ENCODE measurements at regions not wholly inside any gene's neighbourhood (a gene's known extent, or its start where the extent isn't known, plus 50 kb on each side); places are given as distances from the start of the nearest gene placed in this dataset.

DNA sequence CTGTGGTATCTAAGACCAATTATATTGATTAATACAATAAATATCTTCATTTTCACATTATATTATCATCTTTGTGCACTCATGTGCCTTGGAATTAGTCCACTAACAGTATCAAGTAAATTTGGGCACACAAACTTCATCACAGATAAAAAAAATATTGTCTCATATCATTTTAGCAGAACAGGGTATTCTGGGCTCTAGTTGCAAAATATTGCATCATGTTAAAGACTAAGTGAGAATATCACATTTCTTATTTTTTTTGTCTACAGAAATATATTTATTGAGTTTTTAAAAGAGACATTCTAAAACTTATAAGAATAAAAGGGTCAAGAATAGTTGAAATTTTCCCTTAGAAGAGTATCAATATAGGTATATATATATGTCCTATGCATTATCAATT, 754.1 kb upstream of the MAN1A1 start:
- TF ChIP-seq, protein P1, sequence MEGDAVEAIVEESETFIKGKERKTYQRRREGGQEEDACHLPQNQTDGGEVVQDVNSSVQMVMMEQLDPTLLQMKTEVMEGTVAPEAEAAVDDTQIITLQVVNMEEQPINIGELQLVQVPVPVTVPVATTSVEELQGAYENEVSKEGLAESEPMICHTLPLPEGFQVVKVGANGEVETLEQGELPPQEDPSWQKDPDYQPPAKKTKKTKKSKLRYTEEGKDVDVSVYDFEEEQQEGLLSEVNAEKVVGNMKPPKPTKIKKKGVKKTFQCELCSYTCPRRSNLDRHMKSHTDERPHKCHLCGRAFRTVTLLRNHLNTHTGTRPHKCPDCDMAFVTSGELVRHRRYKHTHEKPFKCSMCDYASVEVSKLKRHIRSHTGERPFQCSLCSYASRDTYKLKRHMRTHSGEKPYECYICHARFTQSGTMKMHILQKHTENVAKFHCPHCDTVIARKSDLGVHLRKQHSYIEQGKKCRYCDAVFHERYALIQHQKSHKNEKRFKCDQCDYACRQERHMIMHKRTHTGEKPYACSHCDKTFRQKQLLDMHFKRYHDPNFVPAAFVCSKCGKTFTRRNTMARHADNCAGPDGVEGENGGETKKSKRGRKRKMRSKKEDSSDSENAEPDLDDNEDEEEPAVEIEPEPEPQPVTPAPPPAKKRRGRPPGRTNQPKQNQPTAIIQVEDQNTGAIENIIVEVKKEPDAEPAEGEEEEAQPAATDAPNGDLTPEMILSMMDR (IDR thresholded peaks at IDR 0.05; ENCODE audit: low read depth, low read length, missing control alignments), result no peak
- H3K4me3 ChIP-seq (ENCODE audit: low read depth, low read length), result no peak overlapping the region
- in situ Hi-C loops (cut with HindIII; ENCODE audit: low sequenced_read_pairs), result no loop called here
- DNase-seq (ENCODE audit: low read depth), result no peak

DNA sequence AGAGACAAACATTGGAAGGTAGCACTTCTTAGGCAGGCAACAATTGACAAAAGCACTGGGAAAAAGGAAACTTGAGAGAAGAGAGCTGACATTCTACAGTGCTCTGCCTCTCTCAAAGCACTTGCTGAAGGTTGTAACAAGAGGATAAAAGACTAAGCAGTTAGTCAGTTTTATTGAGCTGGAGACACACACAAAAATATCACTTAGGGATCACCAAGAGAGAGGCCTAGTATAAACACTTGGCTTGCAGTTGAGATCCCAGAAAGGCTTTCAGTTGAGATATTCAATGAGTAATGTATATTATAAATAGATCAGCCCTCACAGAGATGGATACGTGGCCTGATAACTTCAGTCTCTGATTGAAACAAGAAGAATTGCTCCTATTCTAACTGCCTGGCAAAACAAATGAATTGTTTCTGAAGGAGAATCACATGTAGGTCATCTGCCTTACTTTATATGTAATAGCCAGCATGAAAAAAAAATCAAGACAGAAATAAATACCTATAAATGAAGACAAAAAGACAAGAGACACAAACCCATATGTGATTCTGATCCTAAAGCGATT, 747.2 kb upstream of the MAN1A1 start:
- in situ Hi-C loops (cut with HindIII; ENCODE audit: low sequenced_read_pairs), result no loop called here
- no peak overlapping the region for H3K4me3 ChIP-seq (ENCODE audit: low read depth, low read length)
- no peak for DNase-seq (ENCODE audit: low read depth)

DNA sequence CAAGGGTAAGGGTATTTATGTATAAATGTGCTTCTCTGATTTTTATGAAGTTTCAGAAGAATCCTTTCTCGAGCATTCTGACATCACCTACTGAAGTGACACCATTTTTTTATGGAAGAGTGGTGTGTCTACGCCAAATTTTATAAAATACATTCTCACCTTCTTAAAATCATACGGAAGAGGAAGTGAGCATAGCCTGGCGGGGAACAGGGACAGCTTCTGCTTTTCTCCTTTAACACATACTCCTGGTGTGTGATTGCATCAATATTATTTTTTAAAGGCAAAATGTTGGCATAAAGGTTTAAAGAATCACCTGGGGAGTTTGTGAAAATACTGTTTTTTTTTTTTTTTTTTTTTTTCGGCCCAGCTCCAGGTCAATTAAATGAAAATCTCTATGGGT, 733.6 kb upstream of the MAN1A1 start:
- TF ChIP-seq, protein P1 (IDR thresholded peaks at IDR 0.05; ENCODE audit: low read depth, low read length, missing control alignments), result no peak
- DNase-seq (ENCODE audit: low read depth), result no peak
- no peak overlapping the region for H3K4me3 ChIP-seq (ENCODE audit: low read depth, low read length)
- in situ Hi-C loops (cut with HindIII; ENCODE audit: low sequenced_read_pairs), result no loop called here

More for the DNA sequence above, 747.2 kb upstream of the MAN1A1 start:
- TF ChIP-seq, protein P1 (IDR thresholded peaks at IDR 0.05; ENCODE audit: low read depth, low read length, missing control alignments), result no peak

DNA sequence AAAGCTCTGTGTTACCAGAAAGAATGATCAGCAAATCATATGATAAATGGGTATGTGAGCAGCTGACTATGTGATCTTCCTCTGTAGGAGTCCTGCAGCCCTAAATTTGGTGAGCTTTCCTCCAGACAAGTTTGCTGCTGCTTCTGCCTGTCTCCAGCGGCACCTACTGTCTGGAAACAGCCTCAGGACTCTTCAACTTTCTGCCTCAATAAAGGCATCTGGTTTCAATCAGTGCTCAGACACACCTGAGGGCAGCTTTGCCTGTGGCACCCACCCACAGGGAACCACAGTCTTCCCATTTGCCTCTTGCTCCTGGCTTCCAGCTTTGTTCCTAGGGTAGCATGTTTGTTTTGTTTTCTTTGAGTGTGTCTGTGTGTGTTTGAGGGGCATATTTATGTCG, 727.9 kb upstream of the MAN1A1 start:
- TF ChIP-seq, protein P1 (IDR thresholded peaks at IDR 0.05; ENCODE audit: low read depth, low read length, missing control alignments), result peak; percentile 32
- no peak overlapping the region for H3K4me3 ChIP-seq (ENCODE audit: low read depth, low read length)
- in situ Hi-C loops (cut with HindIII; ENCODE audit: low sequenced_read_pairs), result no loop called here
- no peak for DNase-seq (ENCODE audit: low read depth)

DNA sequence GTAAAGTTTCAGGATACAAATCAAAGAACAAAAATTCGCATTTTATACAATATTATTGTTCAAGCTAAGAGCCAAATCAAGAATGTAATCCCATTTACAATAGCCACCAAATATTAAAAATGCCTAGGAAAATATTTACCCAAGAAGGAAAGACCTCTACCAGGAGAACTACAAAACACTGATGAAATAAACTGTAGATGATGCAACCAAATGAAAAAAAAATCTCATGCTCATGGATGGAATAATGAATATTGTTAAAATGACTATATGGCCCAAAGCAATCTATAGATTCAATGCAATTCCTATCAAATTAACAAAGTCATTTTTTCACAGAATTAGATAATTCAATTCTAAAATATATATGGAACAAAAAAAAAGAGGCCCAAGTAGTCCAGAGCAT, 708.8 kb upstream of the MAN1A1 start:
- no peak overlapping the region for H3K4me3 ChIP-seq (ENCODE audit: low read depth, low read length)
- in situ Hi-C loops (cut with HindIII; ENCODE audit: low sequenced_read_pairs), result no loop called here
- no peak for DNase-seq (ENCODE audit: low read depth)
- TF ChIP-seq, protein P1 (IDR thresholded peaks at IDR 0.05; ENCODE audit: low read depth, low read length, missing control alignments), result no peak

DNA sequence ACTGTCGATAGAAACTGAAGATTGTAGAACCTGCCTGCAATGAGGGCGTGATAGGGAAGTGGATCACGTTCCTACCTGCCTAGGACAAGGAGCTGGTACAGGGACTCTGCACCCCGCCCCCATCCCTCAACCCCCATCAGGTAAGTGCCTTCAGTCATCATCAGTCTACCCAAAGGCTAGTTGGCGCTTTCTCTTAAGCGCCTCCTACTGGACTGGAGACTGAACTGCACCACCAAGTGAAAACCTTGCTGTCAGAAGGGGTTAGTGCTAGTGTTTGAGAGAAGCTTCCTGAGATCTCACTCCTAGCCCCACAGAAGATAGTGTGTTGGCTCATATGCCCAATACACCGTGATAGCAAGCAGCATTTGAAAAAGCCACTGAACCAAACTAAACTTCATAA, 706.5 kb upstream of the MAN1A1 start:
- no peak for DNase-seq (ENCODE audit: low read depth)
- in situ Hi-C loops (cut with HindIII; ENCODE audit: low sequenced_read_pairs), result no loop called here
- H3K4me3 ChIP-seq (ENCODE audit: low read depth, low read length), result no peak overlapping the region
- TF ChIP-seq, protein P1 (IDR thresholded peaks at IDR 0.05; ENCODE audit: low read depth, low read length, missing control alignments), result peak; percentile 30
